CD14-positive monocyte (primary cell): ENCODE measurements at regions not wholly inside any gene's neighbourhood (a gene's known extent, or its start where the extent isn't known, plus 50 kb on each side); places are given as distances from the start of the nearest gene placed in this dataset.
"Not testable (repeated sequence)": the region's sequence is repeated elsewhere in the genome, so short reads cannot be mapped to it uniquely, and the experiment has no call there.

Source experiments
- DNase-seq, 3 donors: peaks; one replicate each; pipeline ENCODE4 v3.0.0-alpha.2; 2011 to 2022
- H2AFZ ChIP-seq: 2 replicates; pipeline ENCODE4 v1.6.0; 2012; ENCODE audit warnings: mild to moderate bottlenecking, low read depth, low read length, inconsistent platforms; ENCODE audit not compliant: insufficient read depth, poor library complexity, severe bottlenecking
- H3K27ac ChIP-seq, 2 donors: 1 replicate in 1 of 2; 2 replicates in 1 of 2; pipeline ENCODE4 v1.5.1; 2012 to 2013; ENCODE audit warnings: low read length in 2 of 2, control low read depth in 1 of 2, inconsistent platforms in 1 of 2, low read depth in 1 of 2, mild to moderate bottlenecking in 1 of 2
- H3K27me3 ChIP-seq, 2 donors: one replicate each; pipeline versions ENCODE4 v1.6.0 to v1.6.1; 2011 to 2013; ENCODE audit warnings: low read length in 2 of 2; ENCODE audit not compliant: control insufficient read depth in 2 of 2, insufficient read depth in 2 of 2
- H3K36me3 ChIP-seq, 2 donors: replicated peaks in 1 of 2; 1 replicate in 1 of 2; 2 replicates in 1 of 2; pipeline versions ENCODE4 v1.5.1 to v1.6.1; 2012 to 2013; ENCODE audit warnings: low read length in 2 of 2, control low read depth in 1 of 2, inconsistent platforms in 1 of 2, mild to moderate bottlenecking in 1 of 2; ENCODE audit not compliant: insufficient read depth in 2 of 2, control insufficient read depth in 1 of 2
- H3K4me1 ChIP-seq, 2 donors: 1 replicate in 1 of 2; 2 replicates in 1 of 2; pipeline versions ENCODE4 v1.5.1 to v1.6.1; 2012 to 2013; ENCODE audit warnings: low read length in 2 of 2, control low read depth in 1 of 2, inconsistent platforms in 1 of 2, mild to moderate bottlenecking in 1 of 2, moderate library complexity in 1 of 2; ENCODE audit not compliant: insufficient read depth in 2 of 2, control insufficient read depth in 1 of 2
- H3K4me2 ChIP-seq: replicated peaks from 2 replicates; pipeline ENCODE3; 2012; ENCODE audit warnings: low read length, moderate library complexity, mild to moderate bottlenecking; ENCODE audit not compliant: poor library complexity, severe bottlenecking; ENCODE audit errors: extremely low read depth
- H3K4me3 ChIP-seq, 3 experiments: fragments of 200-600 bp in 1 of 3; sonication (generic) in 1 of 3; replicated peaks in 1 of 3; 1 replicate in 2 of 3; 2 replicates in 1 of 3; pipeline ENCODE4 v1.5.1; 2011 to 2013; ENCODE audit warnings: low read length in 3 of 3, mild to moderate bottlenecking in 3 of 3, control low read depth in 2 of 3, low read depth in 2 of 3, inconsistent platforms in 1 of 3, moderate library complexity in 1 of 3
- H3K79me2 ChIP-seq: 2 replicates; pipeline ENCODE4 v1.6.0; 2012; ENCODE audit warnings: mild to moderate bottlenecking, control low read depth, inconsistent platforms, low read length, moderate library complexity; ENCODE audit not compliant: insufficient read depth
- H3K9ac ChIP-seq: 2 replicates; pipeline ENCODE4 v1.6.0; 2017; ENCODE audit warnings: low read length, mild to moderate bottlenecking; ENCODE audit not compliant: insufficient read depth, poor library complexity, severe bottlenecking
- H3K9me3 ChIP-seq, 2 donors: replicated peaks in 1 of 2; 1 replicate in 1 of 2; 2 replicates in 1 of 2; pipeline versions ENCODE4 v1.5.1 to v1.6.1; 2012 to 2013; ENCODE audit warnings: low read length in 2 of 2, control low read depth in 1 of 2; ENCODE audit not compliant: control insufficient read depth in 1 of 2, insufficient read depth in 1 of 2
- H4K20me1 ChIP-seq: 2 replicates; pipeline ENCODE4 v1.6.0; 2012; ENCODE audit warnings: mild to moderate bottlenecking, low read length, control low read depth, moderate library complexity; ENCODE audit not compliant: insufficient read depth
- H3K27ac Mint-ChIP-seq, 7 donors: one replicate each; pipeline ENCODE4 v1.8.0; 2020; ENCODE audit warnings: mild to moderate bottlenecking in 7 of 7, mixed read lengths in 7 of 7, moderate library complexity in 6 of 7, inconsistent platforms in 2 of 7
- H3K27me3 Mint-ChIP-seq, 3 donors: one replicate each; pipeline ENCODE4 v1.8.0; 2021 to 2022; ENCODE audit warnings: low read depth in 3 of 3, mild to moderate bottlenecking in 3 of 3, mixed read lengths in 3 of 3, moderate library complexity in 3 of 3, inconsistent platforms in 1 of 3
- H3K36me3 Mint-ChIP-seq, 2 donors: one replicate each; pipeline ENCODE4 v1.8.0; 2020; ENCODE audit warnings: mixed read lengths in 2 of 2, inconsistent platforms in 1 of 2, mild to moderate bottlenecking in 1 of 2
- H3K4me1 Mint-ChIP-seq: one replicate; pipeline ENCODE4 v1.8.0; 2020; ENCODE audit warnings: mild to moderate bottlenecking, mixed read lengths
- H3K4me3 Mint-ChIP-seq, 2 donors: one replicate each; pipeline ENCODE4 v1.8.0; 2020; ENCODE audit warnings: mild to moderate bottlenecking in 2 of 2, mixed read lengths in 2 of 2, moderate library complexity in 1 of 2
- H3K9me3 Mint-ChIP-seq, 7 donors: one replicate each; pipeline ENCODE4 v1.8.0; 2020 to 2022; ENCODE audit warnings: mixed read lengths in 7 of 7, mild to moderate bottlenecking in 6 of 7, moderate library complexity in 6 of 7, inconsistent platforms in 2 of 7
- CTCF ChIP-seq: fragments of 200-600 bp; IDR thresholded peaks from one replicate; pipeline ENCODE4 v1.8.0; 2022; ENCODE audit warnings: antibody characterized with exemption, mild to moderate bottlenecking
- WGBS: methylation state at CpG from one replicate; pipeline ENCODE4 v1.1.5; 2013; ENCODE audit warnings: missing lambda C conversion rate; ENCODE audit not compliant: insufficient coverage; 5-methylcytosine and 5-hydroxymethylcytosine counted together
- intact Hi-C, 2 donors: fragments of 100-400 bp; cut with micrococcal nuclease; formaldehyde crosslinking; loops; one replicate each; pipeline versions ENCODE4 v1.15.0 to v1.15.1; 2023

GRCh38 chr4:125591290-125591689 lies 276.5 kb downstream of the FAT4 start:
- no peak for TF ChIP-seq CTCF
- no peaks in the 10 kb centered on the region for H3K36me3 ChIP-seq
- Mint-ChIP-seq H3K9me3 (peaks cover 0 to 12% (median 6%) of the 10 kb centered on the region in 7 donors), H3K4me1 (no peaks in the 10 kb centered on the region), H3K36me3 (no peaks in the 10 kb centered on the region), H3K27me3 (no peaks in the 10 kb centered on the region), H3K27ac (no peak overlapping the region), H3K4me3 (no peak overlapping the region)
- no peaks in the 10 kb centered on the region for H3K4me1 ChIP-seq
- WGBS = 85% methylated on average over 6 of the region's 8 CpGs
- H2AFZ ChIP-seq = no peak overlapping the region
- no peak overlapping the region for H3K9ac ChIP-seq
- H3K4me2 ChIP-seq = no peak overlapping the region
- H3K27ac ChIP-seq = no peak overlapping the region
- H3K4me3 ChIP-seq = no peak overlapping the region
- no peak for DNase-seq
- no peaks in the 10 kb centered on the region for H3K9me3 ChIP-seq
- no peaks in the 10 kb centered on the region for H3K27me3 ChIP-seq
- H4K20me1 ChIP-seq = no peaks in the 10 kb centered on the region
- intact Hi-C loops = no loop called here
- H3K79me2 ChIP-seq = no peaks in the 10 kb centered on the region

GRCh38 chr4:125594056-125594602 lies 279.4 kb downstream of the FAT4 start:
- no peaks in the 10 kb centered on the region for H3K9me3 ChIP-seq
- Mint-ChIP-seq H3K27me3 (no peaks in the 10 kb centered on the region), H3K4me3 (no peak overlapping the region), H3K27ac (no peak overlapping the region), H3K36me3 (no peaks in the 10 kb centered on the region), H3K9me3 (peaks cover 0 to 12% (median 6%) of the 10 kb centered on the region in 7 donors), H3K4me1 (no peaks in the 10 kb centered on the region)
- no peak overlapping the region for H3K9ac ChIP-seq
- no peak overlapping the region for H3K4me2 ChIP-seq
- no peak for TF ChIP-seq CTCF
- no peak overlapping the region for H3K4me3 ChIP-seq
- no peaks in the 10 kb centered on the region for H3K27me3 ChIP-seq
- intact Hi-C loops = no loop called here
- H3K36me3 ChIP-seq = no peaks in the 10 kb centered on the region
- no peak overlapping the region for H2AFZ ChIP-seq
- H3K27ac ChIP-seq = no peak overlapping the region
- no peaks in the 10 kb centered on the region for H3K4me1 ChIP-seq
- whole genome bisulfite sequencing = 86% methylated on average over 1 of the region's 4 CpGs
- no peaks in the 10 kb centered on the region for H3K79me2 ChIP-seq
- no peaks in the 10 kb centered on the region for H4K20me1 ChIP-seq
- no peak for DNase-seq

GRCh38 chr4:125605926-125606325 lies 291.2 kb downstream of the FAT4 start:
- DNase-seq, H3K27me3 ChIP-seq, H3K9ac ChIP-seq, H3K4me1 ChIP-seq, H3K4me2 ChIP-seq, H3K36me3 ChIP-seq, H4K20me1 ChIP-seq, H3K27ac Mint-ChIP-seq, H3K36me3 Mint-ChIP-seq, H3K4me1 Mint-ChIP-seq, H3K27me3 Mint-ChIP-seq, H3K79me2 ChIP-seq, H3K9me3 Mint-ChIP-seq, H2AFZ ChIP-seq, H3K4me3 ChIP-seq, H3K9me3 ChIP-seq, H3K4me3 Mint-ChIP-seq, H3K27ac ChIP-seq, intact Hi-C loops: not testable (repeated sequence)
- no CpG with 5 or more reads among the region's 2 CpGs for WGBS
